ENCODE measurements at regions not wholly inside any gene's neighbourhood (a gene's known extent, or its start where the extent isn't known, plus 50 kb on each side); places are given as distances from the start of the nearest gene placed in this dataset.

DNA sequence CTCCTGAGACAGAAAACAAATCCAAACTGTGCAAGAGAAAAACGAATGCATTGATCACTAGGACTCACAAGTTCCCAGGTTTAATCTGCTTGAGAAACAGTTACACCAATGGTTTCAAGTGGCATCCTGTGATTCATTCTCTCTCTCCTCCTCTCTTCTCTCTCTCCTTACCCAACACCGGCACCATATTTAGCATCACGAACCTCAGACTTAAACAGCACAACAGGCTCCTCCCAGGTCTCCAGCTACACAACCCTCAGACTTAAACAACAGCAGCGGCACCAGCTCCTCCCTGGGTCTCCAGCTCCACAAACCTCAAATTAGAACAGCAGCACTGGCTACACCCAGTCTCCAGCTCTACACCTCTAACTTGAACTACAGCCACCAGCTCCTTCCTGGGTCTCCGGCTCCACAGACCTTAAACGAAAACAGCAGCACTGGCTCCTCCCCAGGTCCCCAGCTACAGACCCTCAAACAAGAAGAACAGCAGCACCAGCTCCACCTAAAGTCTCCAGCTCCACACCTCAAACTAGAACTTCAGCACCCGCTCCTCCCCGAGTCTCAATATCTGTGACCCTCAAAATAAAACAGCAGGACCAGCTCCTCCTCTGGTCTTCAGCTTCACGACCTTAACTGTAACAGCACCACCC is 355.9 kb downstream of the PREX1 start:
- TF ChIP-seq POLR2A (IDR thresholded peaks at IDR 0.05) (no peak), CTCF (IDR thresholded peaks at IDR 0.05) (no peak)
